ENCODE measurements at regions not wholly inside any gene's neighbourhood (a gene's known extent, or its start where the extent isn't known, plus 50 kb on each side); places are given as distances from the start of the nearest gene placed in this dataset.

GRCh38 chr15:77738038-77738370 lies 105.3 kb upstream of the LINGO1 start:
- Histone ChIP-seq H3K27me3 (peaks cover 0 to 84% (median 0%) of the 10 kb centered on the region in 4 donors), H3K4me1 (no peaks in the 10 kb centered on the region), H3K9me3 (no peaks in the 10 kb centered on the region), H3K27ac (no peak overlapping the region), H3K36me3 (no peaks in the 10 kb centered on the region), H3K4me3 (no peak overlapping the region)
- TF ChIP-seq POLR2A (IDR thresholded peaks at IDR 0.05) (no peak), CTCF (IDR thresholded peaks at IDR 0.05) (no peak)
- 62 to 71% methylated on average over 5 of the region's 5 CpGs for WGBS, 2 donors
- intact Hi-C loops (cut with DNase I), result no loop called here
- no peak for DNase-seq

GRCh38 chr15:77737238-77738037 lies 104.7 kb upstream of the LINGO1 start:
- DNase-seq, result no peak
- 43 to 46% methylated on average over 4 of the region's 4 CpGs for WGBS, 2 donors
- Histone ChIP-seq H3K9me3 (no peaks in the 10 kb centered on the region), H3K27ac (no peak overlapping the region), H3K27me3 (peaks cover 0 to 88% (median 0%) of the 10 kb centered on the region in 4 donors), H3K36me3 (no peaks in the 10 kb centered on the region), H3K4me1 (no peaks in the 10 kb centered on the region), H3K4me3 (no peak overlapping the region)
- TF ChIP-seq CTCF (IDR thresholded peaks at IDR 0.05), result no peak
- TF ChIP-seq POLR2A (IDR thresholded peaks at IDR 0.05), result no peak
- intact Hi-C loops (cut with DNase I), result no loop called here

GRCh38 chr15:77734306-77734705 lies 101.6 kb upstream of the LINGO1 start:
- intact Hi-C loops (cut with DNase I), result no loop called here
- H3K4me1 ChIP-seq, result no peaks in the 10 kb centered on the region
- TF ChIP-seq POLR2A (IDR thresholded peaks at IDR 0.05), result no peak
- TF ChIP-seq CTCF (IDR thresholded peaks at IDR 0.05), result no peak
- WGBS, 2 donors, result 75 to 100% methylated on average over 1 to 2 of the region's 2 CpGs
- no peaks in the 10 kb centered on the region for H3K9me3 ChIP-seq
- peaks cover 0 to 72% (median 0%) of the 10 kb centered on the region in 4 donors for H3K27me3 ChIP-seq
- DNase-seq, result no peak
- H3K36me3 ChIP-seq, result no peaks in the 10 kb centered on the region
- no peak overlapping the region for H3K4me3 ChIP-seq
- H3K27ac ChIP-seq, result no peak overlapping the region

GRCh38 chr15:77733579-77734300 lies 101.0 kb upstream of the LINGO1 start:
- intact Hi-C loops (cut with DNase I), result no loop called here
- Histone ChIP-seq H3K4me3 (no peak overlapping the region), H3K9me3 (no peaks in the 10 kb centered on the region), H3K27me3 (peaks cover 0 to 68% (median 0%) of the 10 kb centered on the region in 4 donors), H3K27ac (no peak overlapping the region), H3K36me3 (no peaks in the 10 kb centered on the region), H3K4me1 (no peaks in the 10 kb centered on the region)
- WGBS, 2 donors, result 75 to 79% methylated on average over 13 to 14 of the region's 18 CpGs
- no peak for DNase-seq
- no peak for TF ChIP-seq POLR2A (IDR thresholded peaks at IDR 0.05)
- TF ChIP-seq CTCF (IDR thresholded peaks at IDR 0.05), result no peak

Measured in esophagus squamous epithelium (tissue), 5 donors.